ENCODE measurements at regions not wholly inside any gene's neighbourhood (a gene's known extent, or its start where the extent isn't known, plus 50 kb on each side); places are given as distances from the start of the nearest gene placed in this dataset.

GRCh38 chr7:109950256-109950655 is 1140.7 kb upstream of the LRRN3 start:
- TF ChIP-seq GATA2 (IDR thresholded peaks at IDR 0.05; ENCODE audit: low read depth, low read length) (no peak), GATA3 (IDR thresholded peaks at IDR 0.05; ENCODE audit: low read depth, low read length) (no peak)

GRCh38 chr7:109950821-109951564 is 1139.9 kb upstream of the LRRN3 start:
- TF ChIP-seq GATA3 (IDR thresholded peaks at IDR 0.05; ENCODE audit: low read depth, low read length) (no peak), GATA2 (IDR thresholded peaks at IDR 0.05; ENCODE audit: low read depth, low read length) (no peak)

- no peak for TF ChIP-seq GATA2 (IDR thresholded peaks at IDR 0.05; ENCODE audit: low read depth, low read length)
- TF ChIP-seq GATA3 (IDR thresholded peaks at IDR 0.05; ENCODE audit: low read depth, low read length): no peak
Observed at GRCh38 chr7:109951565-109951928, 1139.4 kb upstream of the LRRN3 start.

- TF ChIP-seq GATA3 (IDR thresholded peaks at IDR 0.05; ENCODE audit: low read depth, low read length) (no peak), GATA2 (IDR thresholded peaks at IDR 0.05; ENCODE audit: low read depth, low read length) (no peak)
Observed at GRCh38 chr7:109955986-109956385, 1134.9 kb upstream of the LRRN3 start.

GRCh38 chr7:109956916-109957315 is 1134.0 kb upstream of the LRRN3 start:
- TF ChIP-seq GATA3 (IDR thresholded peaks at IDR 0.05; ENCODE audit: low read depth, low read length) (no peak), GATA2 (IDR thresholded peaks at IDR 0.05; ENCODE audit: low read depth, low read length) (no peak)

GRCh38 chr7:109963741-109964140 is 1127.2 kb upstream of the LRRN3 start:
- TF ChIP-seq GATA2 (IDR thresholded peaks at IDR 0.05; ENCODE audit: low read depth, low read length): no peak
- no peak for TF ChIP-seq GATA3 (IDR thresholded peaks at IDR 0.05; ENCODE audit: low read depth, low read length)

- TF ChIP-seq GATA2 (IDR thresholded peaks at IDR 0.05; ENCODE audit: low read depth, low read length) (no peak), GATA3 (IDR thresholded peaks at IDR 0.05; ENCODE audit: low read depth, low read length) (no peak)
Observed at GRCh38 chr7:109964780-109965179, 1126.1 kb upstream of the LRRN3 start.

GRCh38 chr7:109967406-109967805 is 1123.5 kb upstream of the LRRN3 start:
- TF ChIP-seq GATA2 (IDR thresholded peaks at IDR 0.05; ENCODE audit: low read depth, low read length) (no peak), GATA3 (IDR thresholded peaks at IDR 0.05; ENCODE audit: low read depth, low read length) (no peak)

- peak; percentile 38; the same call in 1 of the 2 replicates for TF ChIP-seq GATA3 (IDR thresholded peaks at IDR 0.05; ENCODE audit: low read depth, low read length)
- TF ChIP-seq GATA2 (IDR thresholded peaks at IDR 0.05; ENCODE audit: low read depth, low read length): no peak
Observed at GRCh38 chr7:109983618-109984017, 1107.3 kb upstream of the LRRN3 start.

- TF ChIP-seq GATA2 (IDR thresholded peaks at IDR 0.05; ENCODE audit: low read depth, low read length): no peak
- TF ChIP-seq GATA3 (IDR thresholded peaks at IDR 0.05; ENCODE audit: low read depth, low read length): no peak
Observed at GRCh38 chr7:109984729-109985128, 1106.2 kb upstream of the LRRN3 start.

GRCh38 chr7:109986701-109987100 is 1104.2 kb upstream of the LRRN3 start:
- TF ChIP-seq GATA3 (IDR thresholded peaks at IDR 0.05; ENCODE audit: low read depth, low read length) (no peak), GATA2 (IDR thresholded peaks at IDR 0.05; ENCODE audit: low read depth, low read length) (no peak)

GRCh38 chr7:109996411-109996810 is 1094.5 kb upstream of the LRRN3 start:
- TF ChIP-seq GATA2 (IDR thresholded peaks at IDR 0.05; ENCODE audit: low read depth, low read length) (no peak), GATA3 (IDR thresholded peaks at IDR 0.05; ENCODE audit: low read depth, low read length) (no peak)

GRCh38 chr7:109996927-109997326 is 1094.0 kb upstream of the LRRN3 start:
- TF ChIP-seq GATA2 (IDR thresholded peaks at IDR 0.05; ENCODE audit: low read depth, low read length) (no peak), GATA3 (IDR thresholded peaks at IDR 0.05; ENCODE audit: low read depth, low read length) (no peak)

- TF ChIP-seq GATA3 (IDR thresholded peaks at IDR 0.05; ENCODE audit: low read depth, low read length) (no peak), GATA2 (IDR thresholded peaks at IDR 0.05; ENCODE audit: low read depth, low read length) (no peak)
Observed at GRCh38 chr7:109997837-109998236, 1093.1 kb upstream of the LRRN3 start.

GRCh38 chr7:110001254-110001938 is 1089.5 kb upstream of the LRRN3 start:
- no peak; the same call in 1 of the 2 replicates for TF ChIP-seq GATA3 (IDR thresholded peaks at IDR 0.05; ENCODE audit: low read depth, low read length)
- TF ChIP-seq GATA2 (IDR thresholded peaks at IDR 0.05; ENCODE audit: low read depth, low read length): no peak

Measured in SH-SY5Y (cell line).